ENCODE measurements at regions not wholly inside any gene's neighbourhood (a gene's known extent, or its start where the extent isn't known, plus 50 kb on each side); places are given as distances from the start of the nearest gene placed in this dataset.

DNA sequence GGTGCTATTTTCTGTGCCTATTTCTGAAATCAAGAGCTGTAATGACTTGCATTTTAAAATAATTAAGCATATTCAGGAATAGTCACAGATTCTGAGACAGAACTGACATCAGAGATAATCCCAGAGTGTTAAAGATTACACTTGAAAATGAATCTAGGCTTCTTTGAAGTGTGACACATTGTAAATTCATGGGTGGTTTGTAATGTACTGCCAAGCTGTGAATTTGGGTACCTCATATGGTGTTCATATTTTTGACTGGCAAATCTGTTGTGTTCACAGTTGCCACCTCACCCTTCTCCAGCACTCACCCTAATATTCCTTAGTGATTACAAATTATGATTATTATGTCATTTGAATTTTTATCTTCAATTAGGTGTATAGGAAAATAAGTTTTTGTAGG, 78.5 kb upstream of the CSRP2 start:
- TF ChIP-seq CTCF (conservative IDR thresholded peaks at IDR 0.05; ENCODE audit: low read depth, low read length) (no peak), EZH2 (IDR thresholded peaks at IDR 0.05; ENCODE audit: low read length, unreplicated experiment) (no peak), EZH2phosphoT487 (IDR thresholded peaks at IDR 0.05; ENCODE audit: borderline replicate concordance, low read length) (no peak)
